Sigmoid colon (tissue), 6 donors: ENCODE measurements at regions not wholly inside any gene's neighbourhood (a gene's known extent, or its start where the extent isn't known, plus 50 kb on each side); places are given as distances from the start of the nearest gene placed in this dataset.
"Not testable (repeated sequence)": the region's sequence is repeated elsewhere in the genome, so short reads cannot be mapped to it uniquely, and the experiment has no call there.

Experiments used
- DNase-seq: peaks from one replicate; pipeline ENCODE4 v3.0.0-alpha.2; 2019
- H3K27ac ChIP-seq, 4 donors: fragments of 200-600 bp; sonication (generic); one replicate each; pipeline ENCODE4 v1.5.1; 2016 to 2019; ENCODE audit warnings: mild to moderate bottlenecking in 1 of 4
- H3K27me3 ChIP-seq, 3 donors: fragments of 200-600 bp; sonication (generic); one replicate each; pipeline ENCODE4 v1.5.1; 2019; ENCODE audit warnings: mild to moderate bottlenecking in 1 of 3
- H3K36me3 ChIP-seq, 4 donors: fragments of 200-600 bp; sonication (generic); one replicate each; pipeline ENCODE4 v1.5.1; 2016 to 2019
- H3K4me1 ChIP-seq, 4 donors: fragments of 200-600 bp; sonication (generic); one replicate each; pipeline ENCODE4 v1.5.1; 2017 to 2019
- H3K4me3 ChIP-seq, 4 donors: fragments of 200-600 bp; sonication (generic); one replicate each; pipeline ENCODE4 v1.5.1; 2017 to 2019; ENCODE audit warnings: mild to moderate bottlenecking in 2 of 4, moderate library complexity in 1 of 4
- H3K9me3 ChIP-seq, 4 donors: fragments of 200-600 bp in 3 of 4; sonication (generic) in 3 of 4; one replicate each; pipeline versions ENCODE4 v1.5.1 to v1.6.1; 2013 to 2019
- EP300 ChIP-seq, 4 donors: sonication (generic); formaldehyde crosslinking; IDR thresholded peaks; one replicate each; pipeline ENCODE4 v1.6.1; 2017; ENCODE audit warnings: antibody characterized with exemption in 4 of 4
- POLR2A ChIP-seq, 2 donors: fragments of 450-650 bp; IDR thresholded peaks; one replicate each; pipeline ENCODE4 v1.6.1; 2016; ENCODE audit warnings: antibody characterized with exemption in 2 of 2, mild to moderate bottlenecking in 2 of 2, moderate library complexity in 2 of 2
- POLR2AphosphoS5 ChIP-seq, 4 donors: sonication (generic); formaldehyde crosslinking; IDR thresholded peaks; one replicate each; pipeline ENCODE4 v1.6.1; 2017; ENCODE audit warnings: antibody characterized with exemption in 4 of 4
- WGBS, 2 donors: extraction: QIAGEN DNeasy Blood & Tissue Kit; methylation state at CpG; one replicate each; pipeline ENCODE4 v1.1.7; 2013; 5-methylcytosine and 5-hydroxymethylcytosine counted together
- intact Hi-C: fragments of 100-400 bp; cut with DNase I; formaldehyde crosslinking; loops from one replicate; pipeline ENCODE4 v1.15.1; 2023
- TF ChIP-seq, protein P1 (sequence below), 4 experiments: fragments of 450-650 bp in 3 of 4; fragments of 200-600 bp in 1 of 4; IDR thresholded peaks; one replicate each; pipeline ENCODE4 v1.5.1; 2016 to 2019; ENCODE audit warnings: antibody characterized with exemption in 4 of 4, mild to moderate bottlenecking in 3 of 4, moderate library complexity in 2 of 4
- donor health status: healthy with polysubstance abuse.
- donor health status: healthy.

DNA sequence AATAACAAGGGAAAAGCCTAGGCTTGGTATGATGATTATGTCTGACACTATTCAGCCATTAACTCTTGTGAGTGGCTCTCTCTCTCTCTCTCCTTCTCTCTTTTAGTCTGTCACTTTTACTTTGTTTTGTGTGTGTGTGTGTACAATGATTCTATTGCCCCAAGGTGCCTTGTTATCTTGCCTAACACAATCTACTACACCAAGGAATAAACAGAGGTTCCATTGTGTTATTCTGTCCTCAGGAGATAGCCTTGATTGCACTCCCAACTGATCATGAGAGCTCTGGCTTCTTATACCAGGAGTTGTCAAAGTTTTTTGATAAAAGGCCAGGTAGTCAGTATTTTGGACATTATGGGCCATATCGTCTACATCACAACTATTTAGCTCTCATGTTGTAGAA lies 123.4 kb upstream of the CALCR start:
- H3K9me3 ChIP-seq = no peaks in the 10 kb centered on the region
- no peaks in the 10 kb centered on the region for H3K4me1 ChIP-seq
- no peaks in the 10 kb centered on the region for H3K27me3 ChIP-seq
- TF ChIP-seq POLR2A (IDR thresholded peaks at IDR 0.05) (no peak), EP300 (IDR thresholded peaks at IDR 0.05) (no peak), POLR2AphosphoS5 (IDR thresholded peaks at IDR 0.05) (no peak)
- TF ChIP-seq, protein P1, sequence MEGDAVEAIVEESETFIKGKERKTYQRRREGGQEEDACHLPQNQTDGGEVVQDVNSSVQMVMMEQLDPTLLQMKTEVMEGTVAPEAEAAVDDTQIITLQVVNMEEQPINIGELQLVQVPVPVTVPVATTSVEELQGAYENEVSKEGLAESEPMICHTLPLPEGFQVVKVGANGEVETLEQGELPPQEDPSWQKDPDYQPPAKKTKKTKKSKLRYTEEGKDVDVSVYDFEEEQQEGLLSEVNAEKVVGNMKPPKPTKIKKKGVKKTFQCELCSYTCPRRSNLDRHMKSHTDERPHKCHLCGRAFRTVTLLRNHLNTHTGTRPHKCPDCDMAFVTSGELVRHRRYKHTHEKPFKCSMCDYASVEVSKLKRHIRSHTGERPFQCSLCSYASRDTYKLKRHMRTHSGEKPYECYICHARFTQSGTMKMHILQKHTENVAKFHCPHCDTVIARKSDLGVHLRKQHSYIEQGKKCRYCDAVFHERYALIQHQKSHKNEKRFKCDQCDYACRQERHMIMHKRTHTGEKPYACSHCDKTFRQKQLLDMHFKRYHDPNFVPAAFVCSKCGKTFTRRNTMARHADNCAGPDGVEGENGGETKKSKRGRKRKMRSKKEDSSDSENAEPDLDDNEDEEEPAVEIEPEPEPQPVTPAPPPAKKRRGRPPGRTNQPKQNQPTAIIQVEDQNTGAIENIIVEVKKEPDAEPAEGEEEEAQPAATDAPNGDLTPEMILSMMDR (IDR thresholded peaks at IDR 0.05) = no peak
- no peak overlapping the region for H3K27ac ChIP-seq
- H3K36me3 ChIP-seq = no peaks in the 10 kb centered on the region
- H3K4me3 ChIP-seq = no peak overlapping the region
- intact Hi-C loops = no loop called here
- DNase-seq = no peak
- 52 to 82% methylated on average over 1 of the region's 1 CpG for WGBS, 2 donors

DNA sequence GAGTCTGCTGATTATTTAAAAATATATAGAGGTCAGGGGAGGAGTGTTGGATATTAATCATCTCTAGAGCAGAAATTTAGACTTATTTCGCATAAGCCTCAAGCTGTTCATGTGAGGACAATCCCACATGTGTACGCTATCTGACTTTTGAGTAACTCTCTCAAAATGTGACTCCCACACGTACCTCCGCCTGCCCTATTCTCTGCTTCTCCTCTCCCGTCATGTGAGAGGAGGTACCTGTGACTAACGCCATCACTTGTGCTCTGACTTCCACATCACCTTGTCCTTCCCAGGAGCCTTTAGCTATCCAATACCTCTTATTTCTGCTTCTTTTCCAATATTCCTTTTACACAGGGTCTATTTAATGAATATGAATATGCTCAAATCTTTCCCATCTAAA lies 119.3 kb upstream of the CALCR start:
- no peaks in the 10 kb centered on the region for H3K4me1 ChIP-seq
- no peaks in the 10 kb centered on the region for H3K27me3 ChIP-seq
- H3K9me3 ChIP-seq = no peaks in the 10 kb centered on the region
- no peak overlapping the region for H3K4me3 ChIP-seq
- TF ChIP-seq POLR2A (IDR thresholded peaks at IDR 0.05) = no peak
- TF ChIP-seq, protein P1 (IDR thresholded peaks at IDR 0.05) = no peak
- no peak for TF ChIP-seq EP300 (IDR thresholded peaks at IDR 0.05)
- TF ChIP-seq POLR2AphosphoS5 (IDR thresholded peaks at IDR 0.05) = no peak
- H3K27ac ChIP-seq = no peak overlapping the region
- intact Hi-C loops = no loop called here
- WGBS, 2 donors = 89 to 93% methylated on average over 6 of the region's 6 CpGs
- H3K36me3 ChIP-seq = no peaks in the 10 kb centered on the region
- no peak for DNase-seq

DNA sequence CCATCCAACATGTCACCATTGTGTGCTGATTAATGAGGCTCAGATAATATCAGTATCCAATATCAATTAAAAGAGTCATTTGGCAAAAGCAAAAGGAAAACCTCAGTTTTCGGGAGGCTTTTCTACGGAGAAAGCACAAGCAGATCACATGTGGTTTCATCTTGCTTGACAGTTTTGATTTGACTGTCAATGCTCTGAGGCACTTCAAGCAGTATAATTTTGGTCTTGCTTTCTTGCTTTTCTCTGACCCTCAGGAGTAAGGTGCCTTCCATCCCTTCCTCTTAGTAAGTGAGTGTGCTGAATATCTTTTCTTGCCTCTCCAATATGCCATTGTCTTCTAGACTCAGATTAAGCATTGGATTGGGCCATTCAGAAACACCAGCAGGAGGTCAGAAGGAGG lies 115.5 kb upstream of the CALCR start:
- H3K4me1 ChIP-seq = no peaks in the 10 kb centered on the region
- no peak overlapping the region for H3K4me3 ChIP-seq
- H3K27me3 ChIP-seq = no peaks in the 10 kb centered on the region
- no peak overlapping the region for H3K27ac ChIP-seq
- no peaks in the 10 kb centered on the region for H3K9me3 ChIP-seq
- TF ChIP-seq POLR2AphosphoS5 (IDR thresholded peaks at IDR 0.05) = no peak
- TF ChIP-seq EP300 (IDR thresholded peaks at IDR 0.05) = no peak
- TF ChIP-seq POLR2A (IDR thresholded peaks at IDR 0.05) = no peak
- TF ChIP-seq, protein P1 (IDR thresholded peaks at IDR 0.05) = no peak
- 86 to 89% methylated on average over 2 of the region's 2 CpGs for WGBS, 2 donors
- intact Hi-C loops = no loop called here
- DNase-seq = no peak
- no peaks in the 10 kb centered on the region for H3K36me3 ChIP-seq

DNA sequence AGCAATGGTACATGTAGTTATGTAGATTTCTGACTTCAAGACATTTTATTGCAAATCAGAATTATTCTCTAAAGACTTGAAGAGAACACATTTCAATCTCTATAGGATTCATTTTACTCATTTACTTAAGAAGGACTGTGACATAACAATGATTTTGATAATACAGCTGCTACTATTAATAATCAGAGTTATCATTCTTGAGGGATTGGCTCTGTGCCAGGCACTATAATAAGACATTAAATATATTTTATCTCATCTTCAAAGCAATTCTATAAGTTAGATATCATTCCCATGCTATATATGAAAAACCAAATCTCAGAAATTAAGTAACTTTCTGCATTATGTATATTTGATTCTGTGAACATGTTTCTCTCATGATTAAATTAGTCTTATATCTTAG lies 103.7 kb upstream of the CALCR start:
- no peaks in the 10 kb centered on the region for H3K27me3 ChIP-seq
- TF ChIP-seq POLR2A (IDR thresholded peaks at IDR 0.05) (no peak), EP300 (IDR thresholded peaks at IDR 0.05) (no peak), POLR2AphosphoS5 (IDR thresholded peaks at IDR 0.05) (no peak)
- TF ChIP-seq, protein P1 (IDR thresholded peaks at IDR 0.05) = no peak
- H3K4me3 ChIP-seq = no peak overlapping the region
- no peaks in the 10 kb centered on the region for H3K36me3 ChIP-seq
- H3K4me1 ChIP-seq = no peaks in the 10 kb centered on the region
- intact Hi-C loops = no loop called here
- H3K9me3 ChIP-seq = no peaks in the 10 kb centered on the region
- DNase-seq = no peak
- no peak overlapping the region for H3K27ac ChIP-seq

DNA sequence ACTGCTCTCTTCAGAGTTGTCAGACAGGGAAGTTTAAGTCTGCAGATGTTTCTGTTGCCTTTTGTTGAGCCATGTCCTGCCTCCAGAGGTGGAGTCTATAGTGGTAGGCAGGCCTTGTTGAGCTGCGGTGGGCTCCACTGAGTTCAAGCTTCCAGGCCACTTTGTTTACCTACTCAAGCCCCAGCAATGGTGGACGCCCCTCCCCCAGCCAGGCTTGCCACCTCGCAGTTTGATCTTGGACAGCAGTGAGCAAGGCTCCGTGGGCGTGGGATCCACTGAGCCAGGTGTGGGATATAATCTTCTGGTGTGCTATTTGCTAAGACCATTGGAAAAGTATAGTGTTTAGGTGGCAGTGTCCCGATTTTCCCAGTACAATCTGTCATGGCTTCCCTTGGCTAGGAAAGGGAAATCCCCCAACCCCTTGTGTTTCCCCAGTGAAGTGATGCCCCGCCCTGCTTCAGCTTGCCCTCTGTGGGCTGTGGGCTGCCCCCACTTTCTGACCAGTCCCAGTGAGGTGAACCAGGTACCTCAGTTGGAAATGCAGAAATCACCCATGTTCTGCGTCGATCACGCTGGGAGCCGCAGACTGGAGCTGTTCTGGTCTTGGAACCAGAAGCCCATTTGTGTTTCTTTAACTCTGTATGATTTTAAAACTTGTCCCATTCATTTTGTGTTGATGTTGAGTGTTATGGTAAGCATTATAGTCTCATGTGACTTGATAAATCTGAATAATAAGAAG lies 89.2 kb upstream of the CALCR start:
- no peaks in the 10 kb centered on the region for H3K4me1 ChIP-seq
- intact Hi-C loops = no loop called here
- no peaks in the 10 kb centered on the region for H3K9me3 ChIP-seq
- WGBS, 2 donors = 86 to 94% methylated on average over 11 of the region's 11 CpGs
- H3K36me3 ChIP-seq = no peaks in the 10 kb centered on the region
- no peak overlapping the region for H3K4me3 ChIP-seq
- H3K27ac ChIP-seq = no peak overlapping the region
- DNase-seq = no peak
- H3K27me3 ChIP-seq = no peaks in the 10 kb centered on the region
- TF ChIP-seq EP300 (IDR thresholded peaks at IDR 0.05) (no peak), POLR2AphosphoS5 (IDR thresholded peaks at IDR 0.05) (no peak), POLR2A (IDR thresholded peaks at IDR 0.05) (no peak)

DNA sequence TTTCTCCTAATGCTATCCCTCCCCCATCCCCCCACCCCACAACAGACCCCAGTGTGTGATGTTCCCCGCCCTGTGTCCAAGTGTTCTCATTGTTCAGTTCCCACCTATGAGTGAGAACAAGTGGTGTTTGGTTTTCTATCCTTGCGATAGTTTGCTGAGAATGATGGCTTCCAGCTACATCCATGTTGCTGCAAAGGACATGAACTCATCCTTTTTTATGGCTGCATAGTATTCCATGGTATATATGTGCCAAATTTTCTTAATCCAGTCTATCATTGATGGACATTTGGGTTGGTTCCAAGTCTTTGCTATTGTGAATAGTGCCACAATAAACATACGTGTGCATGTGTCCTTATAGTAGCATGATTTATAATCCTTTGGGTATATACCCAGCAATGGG lies 83.6 kb upstream of the CALCR start:
- intact Hi-C loops, H3K4me1 ChIP-seq, H3K27me3 ChIP-seq, DNase-seq, H3K36me3 ChIP-seq, H3K4me3 ChIP-seq, H3K27ac ChIP-seq, H3K9me3 ChIP-seq: not testable (repeated sequence)
- WGBS, 2 donors = 85 to 93% methylated on average over 3 of the region's 3 CpGs
